Ascending aorta (tissue), 2 donors: ENCODE measurements at regions not wholly inside any gene's neighbourhood (a gene's known extent, or its start where the extent isn't known, plus 50 kb on each side); places are given as distances from the start of the nearest gene placed in this dataset.

Experiments
- DNase-seq, 2 donors: peaks; one replicate each; pipeline ENCODE4 v3.0.0-alpha.2; 2019; ENCODE audit warnings: low spot score in 2 of 2
- H3K27ac ChIP-seq, 2 donors: fragments of 200-600 bp; sonication (generic); one replicate each; pipeline ENCODE4 v1.5.1; 2016 to 2017; ENCODE audit warnings: mild to moderate bottlenecking in 1 of 2
- H3K27me3 ChIP-seq: fragments of 200-600 bp; sonication (generic); one replicate; pipeline ENCODE4 v1.5.1; 2017
- H3K36me3 ChIP-seq, 2 donors: fragments of 200-600 bp; sonication (generic); one replicate each; pipeline ENCODE4 v1.5.1; 2016
- H3K4me1 ChIP-seq, 2 donors: fragments of 200-600 bp; sonication (generic); one replicate each; pipeline ENCODE4 v1.5.1; 2016 to 2017; ENCODE audit warnings: mild to moderate bottlenecking in 1 of 2
- H3K4me3 ChIP-seq, 2 donors: fragments of 200-600 bp; sonication (generic); one replicate each; pipeline ENCODE4 v1.5.1; 2016 to 2017; ENCODE audit warnings: mild to moderate bottlenecking in 1 of 2
- H3K9me3 ChIP-seq, 2 donors: fragments of 200-600 bp; sonication (generic); one replicate each; pipeline ENCODE4 v1.5.1; 2016
- CTCF ChIP-seq, 3 experiments: fragments of 200-600 bp in 2 of 3; fragments of 450-650 bp in 1 of 3; sonication (generic) in 2 of 3; IDR thresholded peaks; one replicate each; pipeline ENCODE4 v1.5.1; 2016 to 2019; ENCODE audit warnings: antibody characterized with exemption in 3 of 3, mild to moderate bottlenecking in 1 of 3, moderate library complexity in 1 of 3
- intact Hi-C: fragments of 100-400 bp; cut with DNase I; formaldehyde crosslinking; loops from one replicate; pipeline ENCODE4 v1.15.1; 2023

- H3K9me3 ChIP-seq: no peaks in the 10 kb centered on the region
- no peak for TF ChIP-seq CTCF (IDR thresholded peaks at IDR 0.05)
- intact Hi-C loops: no loop called here
- H3K27me3 ChIP-seq: no peaks in the 10 kb centered on the region
- no peak overlapping the region for H3K27ac ChIP-seq
- H3K4me1 ChIP-seq: no peaks in the 10 kb centered on the region
- H3K36me3 ChIP-seq: no peaks in the 10 kb centered on the region
- H3K4me3 ChIP-seq: no peak overlapping the region
- DNase-seq: no peak
Measured at GRCh38 chr14:97705107-97705506, 907.9 kb downstream of the VRK1 start.

GRCh38 chr14:97705976-97706375, 908.8 kb downstream of the VRK1 start:
- no peak for DNase-seq
- Histone ChIP-seq H3K9me3 (no peaks in the 10 kb centered on the region), H3K27ac (no peak overlapping the region), H3K36me3 (no peaks in the 10 kb centered on the region), H3K4me3 (no peak overlapping the region), H3K27me3 (no peaks in the 10 kb centered on the region), H3K4me1 (no peaks in the 10 kb centered on the region)
- no peak for TF ChIP-seq CTCF (IDR thresholded peaks at IDR 0.05)
- intact Hi-C loops: no loop called here

- H3K36me3 ChIP-seq: no peaks in the 10 kb centered on the region
- H3K4me3 ChIP-seq: no peak overlapping the region
- no peaks in the 10 kb centered on the region for H3K4me1 ChIP-seq
- no peak overlapping the region for H3K27ac ChIP-seq
- intact Hi-C loops: no loop called here
- H3K27me3 ChIP-seq: no peaks in the 10 kb centered on the region
- no peak for DNase-seq
- TF ChIP-seq CTCF (IDR thresholded peaks at IDR 0.05): no peak
- H3K9me3 ChIP-seq: no peaks in the 10 kb centered on the region
Measured at GRCh38 chr14:97706819-97707218, 909.6 kb downstream of the VRK1 start.

GRCh38 chr14:97707603-97708002, 910.4 kb downstream of the VRK1 start:
- Histone ChIP-seq H3K4me1 (no peaks in the 10 kb centered on the region), H3K27ac (no peak overlapping the region), H3K36me3 (no peaks in the 10 kb centered on the region), H3K4me3 (no peak overlapping the region), H3K27me3 (no peaks in the 10 kb centered on the region), H3K9me3 (no peaks in the 10 kb centered on the region)
- intact Hi-C loops: no loop called here
- no peak for DNase-seq
- no peak for TF ChIP-seq CTCF (IDR thresholded peaks at IDR 0.05)

GRCh38 chr14:97709552-97709951, 912.4 kb downstream of the VRK1 start:
- Histone ChIP-seq H3K4me3 (no peak overlapping the region), H3K9me3 (no peaks in the 10 kb centered on the region), H3K36me3 (no peaks in the 10 kb centered on the region), H3K27me3 (no peaks in the 10 kb centered on the region), H3K27ac (no peak overlapping the region), H3K4me1 (no peaks in the 10 kb centered on the region)
- DNase-seq: no peak
- intact Hi-C loops: no loop called here
- TF ChIP-seq CTCF (IDR thresholded peaks at IDR 0.05): no peak

GRCh38 chr14:97710726-97711125, 913.5 kb downstream of the VRK1 start:
- Histone ChIP-seq H3K27ac (no peak overlapping the region), H3K9me3 (no peaks in the 10 kb centered on the region), H3K4me3 (no peak overlapping the region), H3K4me1 (no peaks in the 10 kb centered on the region), H3K27me3 (no peaks in the 10 kb centered on the region), H3K36me3 (no peaks in the 10 kb centered on the region)
- no peak for TF ChIP-seq CTCF (IDR thresholded peaks at IDR 0.05)
- intact Hi-C loops: no loop called here
- no peak for DNase-seq
